ENCODE measurements at regions not wholly inside any gene's neighbourhood (a gene's known extent, or its start where the extent isn't known, plus 50 kb on each side); places are given as distances from the start of the nearest gene placed in this dataset.

GRCh38 chr2:176516051-176516602 lies 246.9 kb downstream of the MTX2 start:
- H3K4me3 ChIP-seq (ENCODE audit: low read length), result no peak overlapping the region
- TF ChIP-seq ZNF274 (IDR thresholded peaks at IDR 0.05; ENCODE audit: low read depth, low read length), result no peak

- H3K4me3 ChIP-seq (ENCODE audit: low read length), result no peak overlapping the region
- TF ChIP-seq ZNF274 (IDR thresholded peaks at IDR 0.05; ENCODE audit: low read depth, low read length), result no peak
Observed at GRCh38 chr2:176518823-176519222, 249.6 kb downstream of the MTX2 start.

- TF ChIP-seq ZNF274 (IDR thresholded peaks at IDR 0.05; ENCODE audit: low read depth, low read length), result no peak
- no peak overlapping the region for H3K4me3 ChIP-seq (ENCODE audit: low read length)
Observed at GRCh38 chr2:176521878-176522670, 252.8 kb downstream of the MTX2 start.

GRCh38 chr2:176525086-176525485 lies 255.8 kb downstream of the MTX2 start:
- no peak for TF ChIP-seq ZNF274 (IDR thresholded peaks at IDR 0.05; ENCODE audit: low read depth, low read length)
- H3K4me3 ChIP-seq (ENCODE audit: low read length), result no peak overlapping the region

GRCh38 chr2:176526995-176527901 lies 258.0 kb downstream of the MTX2 start:
- no peak for TF ChIP-seq ZNF274 (IDR thresholded peaks at IDR 0.05; ENCODE audit: low read depth, low read length)
- H3K4me3 ChIP-seq (ENCODE audit: low read length), result no peak overlapping the region

GRCh38 chr2:176531608-176532007 lies 262.4 kb downstream of the MTX2 start:
- H3K4me3 ChIP-seq (ENCODE audit: low read length), result no peak overlapping the region
- TF ChIP-seq ZNF274 (IDR thresholded peaks at IDR 0.05; ENCODE audit: low read depth, low read length), result no peak

GRCh38 chr2:176533505-176534193 lies 264.4 kb downstream of the MTX2 start:
- TF ChIP-seq ZNF274 (IDR thresholded peaks at IDR 0.05; ENCODE audit: low read depth, low read length), result no peak
- no peak overlapping the region for H3K4me3 ChIP-seq (ENCODE audit: low read length)

GRCh38 chr2:176534798-176535466 lies 265.7 kb downstream of the MTX2 start:
- H3K4me3 ChIP-seq (ENCODE audit: low read length), result no peak overlapping the region

GRCh38 chr2:176535467-176536113 lies 266.3 kb downstream of the MTX2 start:
- H3K4me3 ChIP-seq (ENCODE audit: low read length), result no peak overlapping the region
- TF ChIP-seq ZNF274 (IDR thresholded peaks at IDR 0.05; ENCODE audit: low read depth, low read length), result no peak

More at GRCh38 chr2:176534798-176535466, 265.7 kb downstream of the MTX2 start:
- TF ChIP-seq ZNF274 (IDR thresholded peaks at IDR 0.05; ENCODE audit: low read depth, low read length), result no peak

GRCh38 chr2:176536439-176537133 lies 267.3 kb downstream of the MTX2 start:
- no peak for TF ChIP-seq ZNF274 (IDR thresholded peaks at IDR 0.05; ENCODE audit: low read depth, low read length)
- H3K4me3 ChIP-seq (ENCODE audit: low read length), result no peak overlapping the region

GRCh38 chr2:176537932-176538331 lies 268.7 kb downstream of the MTX2 start:
- no peak for TF ChIP-seq ZNF274 (IDR thresholded peaks at IDR 0.05; ENCODE audit: low read depth, low read length)
- H3K4me3 ChIP-seq (ENCODE audit: low read length), result no peak overlapping the region

GRCh38 chr2:176540995-176541394 lies 271.8 kb downstream of the MTX2 start:
- no peak overlapping the region for H3K4me3 ChIP-seq (ENCODE audit: low read length)
- TF ChIP-seq ZNF274 (IDR thresholded peaks at IDR 0.05; ENCODE audit: low read depth, low read length), result no peak

Data from GM08714 (cell line).